HCT116 (cell line): ENCODE measurements at regions not wholly inside any gene's neighbourhood (a gene's known extent, or its start where the extent isn't known, plus 50 kb on each side); places are given as distances from the start of the nearest gene placed in this dataset.

Experiments used
- CTCF ChIP-seq, 3 experiments: fragments of 200-600 bp in 1 of 3; sonication (generic) in 1 of 3; IDR thresholded peaks in 2 of 3; conservative IDR thresholded peaks in 1 of 3; 2 replicates each; pipeline ENCODE4 v1.5.1; 2012 to 2017; ENCODE audit warnings: low read depth in 2 of 3, low read length in 2 of 3, antibody characterized with exemption in 1 of 3, borderline replicate concordance in 1 of 3, control low read depth in 1 of 3, mild to moderate bottlenecking in 1 of 3, mixed read lengths in 1 of 3, mixed run types in 1 of 3, moderate library complexity in 1 of 3; ENCODE audit not compliant: insufficient read depth in 1 of 3
- SRF ChIP-seq: IDR thresholded peaks from 2 replicates; pipeline ENCODE4 v1.6.1; 2012; ENCODE audit warnings: low read depth

GRCh38 chr3:26438981-26439884 is 183.3 kb upstream of the LRRC3B start:
- TF ChIP-seq SRF (no peak), CTCF (IDR thresholded peaks at IDR 0.05 in 2 of 3, conservative IDR thresholded peaks at IDR 0.05 in 1 of 3; ENCODE audit: borderline replicate concordance in 1 of 3, insufficient read depth in 1 of 3, low read depth in 2 of 3, low read length in 2 of 3) (no peak)
